Gastrocnemius medialis (tissue), 4 donors: ENCODE measurements at regions not wholly inside any gene's neighbourhood (a gene's known extent, or its start where the extent isn't known, plus 50 kb on each side); places are given as distances from the start of the nearest gene placed in this dataset.

ENCODE experiments used
- ATAC-seq, 2 donors: fragments of 150-250 bp; one replicate each; pipeline ENCODE4 v1.9.1; 2016
- DNase-seq, 2 donors: peaks; one replicate each; pipeline ENCODE4 v3.0.0-alpha.2; 2019
- H3K27ac ChIP-seq, 4 donors: fragments of 200-600 bp; sonication (generic); 1 replicate in 1 of 4; 2 replicates in 3 of 4; pipeline ENCODE4 v1.5.1; 2016 to 2018; ENCODE audit warnings: mild to moderate bottlenecking in 2 of 4, moderate library complexity in 1 of 4
- H3K27me3 ChIP-seq, 3 donors: fragments of 200-600 bp; sonication (generic) in 2 of 3; 1 replicate in 1 of 3; 2 replicates in 2 of 3; pipeline versions ENCODE4 v1.5.1 to v1.6.0; 2016 to 2019; ENCODE audit warnings: mild to moderate bottlenecking in 1 of 3, moderate library complexity in 1 of 3
- H3K36me3 ChIP-seq, 2 donors: fragments of 200-600 bp; sonication (generic) in 1 of 2; one replicate each; pipeline ENCODE4 v1.5.1; 2017 to 2018
- H3K4me1 ChIP-seq, 2 donors: fragments of 200-600 bp; sonication (generic) in 1 of 2; one replicate each; pipeline ENCODE4 v1.5.1; 2016 to 2017; ENCODE audit warnings: mild to moderate bottlenecking in 2 of 2
- H3K4me3 ChIP-seq, 4 donors: fragments of 200-600 bp; sonication (generic) in 3 of 4; 1 replicate in 1 of 4; 2 replicates in 3 of 4; pipeline ENCODE4 v1.5.1; 2016 to 2019; ENCODE audit warnings: mild to moderate bottlenecking in 2 of 4
- H3K9me3 ChIP-seq, 3 donors: fragments of 200-600 bp; sonication (generic) in 2 of 3; 1 replicate in 1 of 3; 2 replicates in 2 of 3; pipeline ENCODE4 v1.5.1; 2016 to 2019
- POLR2A ChIP-seq, 2 donors: fragments of 450-650 bp; IDR thresholded peaks; one replicate each; pipeline ENCODE4 v1.6.1; 2017; ENCODE audit warnings: antibody characterized with exemption in 2 of 2, mild to moderate bottlenecking in 2 of 2, moderate library complexity in 2 of 2
- in situ Hi-C, 4 donors: fragments of 200-750 bp; cut with MboI; loops; one replicate each; pipeline versions ENCODE4 v1.15.0 to v1.8.0; 2017; ENCODE audit warnings: low sequenced_read_pairs in 4 of 4
- intact Hi-C: fragments of 100-400 bp; cut with DNase I; formaldehyde crosslinking; loops from one replicate; pipeline ENCODE4 v1.15.1; 2023; ENCODE audit warnings: low total_unique reads
- TF ChIP-seq, protein P1 (sequence below), 5 experiments: fragments of 450-650 bp in 3 of 5; fragments of 200-600 bp in 2 of 5; sonication (generic) in 2 of 5; IDR thresholded peaks in 4 of 5; conservative IDR thresholded peaks in 1 of 5; 1 replicate in 4 of 5; 2 replicates in 1 of 5; pipeline ENCODE4 v1.5.1; 2016 to 2019; ENCODE audit warnings: antibody characterized with exemption in 5 of 5, mild to moderate bottlenecking in 3 of 5, moderate library complexity in 3 of 5

DNA sequence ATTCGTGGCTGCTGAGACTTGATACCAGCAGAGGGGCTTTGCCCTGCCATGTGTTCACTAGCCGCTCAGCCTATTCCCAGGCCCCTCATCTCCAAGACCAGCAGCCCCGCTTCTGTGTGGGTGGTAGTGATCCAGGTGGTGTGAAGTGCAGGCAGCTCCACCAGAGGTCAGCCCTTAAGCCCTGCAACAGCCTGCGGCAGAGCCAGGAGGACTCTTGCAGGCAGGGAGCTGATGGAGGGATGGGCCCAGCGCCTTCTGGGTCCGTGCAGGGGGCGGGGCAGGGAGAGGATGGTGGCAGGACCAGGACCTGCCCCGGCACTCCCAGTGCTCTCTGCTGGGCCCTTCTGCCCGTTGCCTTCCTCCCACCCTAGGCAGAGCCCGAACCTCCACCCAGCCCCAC lies 162.0 kb downstream of the SH3BP4 start:
- intact Hi-C loops (no loop called here), in situ Hi-C loops (no loop called here)
- ATAC-seq (no peak), DNase-seq (no peak)
- no peaks in the 10 kb centered on the region for H3K9me3 ChIP-seq
- no peak overlapping the region for H3K27ac ChIP-seq
- no peak overlapping the region for H3K4me3 ChIP-seq
- peaks cover 0 to 3% of the 10 kb centered on the region in 2 donors for H3K4me1 ChIP-seq
- H3K36me3 ChIP-seq: no peaks in the 10 kb centered on the region
- no peak for TF ChIP-seq POLR2A (IDR thresholded peaks at IDR 0.05)
- TF ChIP-seq, protein P1, sequence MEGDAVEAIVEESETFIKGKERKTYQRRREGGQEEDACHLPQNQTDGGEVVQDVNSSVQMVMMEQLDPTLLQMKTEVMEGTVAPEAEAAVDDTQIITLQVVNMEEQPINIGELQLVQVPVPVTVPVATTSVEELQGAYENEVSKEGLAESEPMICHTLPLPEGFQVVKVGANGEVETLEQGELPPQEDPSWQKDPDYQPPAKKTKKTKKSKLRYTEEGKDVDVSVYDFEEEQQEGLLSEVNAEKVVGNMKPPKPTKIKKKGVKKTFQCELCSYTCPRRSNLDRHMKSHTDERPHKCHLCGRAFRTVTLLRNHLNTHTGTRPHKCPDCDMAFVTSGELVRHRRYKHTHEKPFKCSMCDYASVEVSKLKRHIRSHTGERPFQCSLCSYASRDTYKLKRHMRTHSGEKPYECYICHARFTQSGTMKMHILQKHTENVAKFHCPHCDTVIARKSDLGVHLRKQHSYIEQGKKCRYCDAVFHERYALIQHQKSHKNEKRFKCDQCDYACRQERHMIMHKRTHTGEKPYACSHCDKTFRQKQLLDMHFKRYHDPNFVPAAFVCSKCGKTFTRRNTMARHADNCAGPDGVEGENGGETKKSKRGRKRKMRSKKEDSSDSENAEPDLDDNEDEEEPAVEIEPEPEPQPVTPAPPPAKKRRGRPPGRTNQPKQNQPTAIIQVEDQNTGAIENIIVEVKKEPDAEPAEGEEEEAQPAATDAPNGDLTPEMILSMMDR (IDR thresholded peaks at IDR 0.05 in 4 of 5, conservative IDR thresholded peaks at IDR 0.05 in 1 of 5): no peak
- no peaks in the 10 kb centered on the region for H3K27me3 ChIP-seq

DNA sequence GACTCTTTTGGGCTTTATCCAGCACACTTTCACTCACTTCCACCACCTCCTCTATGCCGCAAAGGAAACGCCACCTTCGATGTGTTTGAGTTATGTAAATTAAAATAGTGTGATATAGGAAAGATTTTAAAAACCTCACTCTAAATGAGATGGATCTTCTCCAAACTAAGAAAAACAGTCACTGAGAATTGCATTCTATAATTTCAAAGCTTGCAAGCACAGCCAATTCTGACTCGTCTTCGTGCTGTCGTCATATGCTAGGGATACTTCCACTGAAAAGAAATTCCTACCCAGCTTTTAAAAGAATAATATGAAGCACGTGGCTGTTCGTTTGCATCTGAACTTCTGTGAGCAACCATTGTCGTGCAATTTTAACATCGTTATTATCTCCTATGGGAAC lies 162.5 kb downstream of the SH3BP4 start:
- no peaks in the 10 kb centered on the region for H3K36me3 ChIP-seq
- H3K4me3 ChIP-seq: no peak overlapping the region
- no peak for DNase-seq
- no peaks in the 10 kb centered on the region for H3K9me3 ChIP-seq
- TF ChIP-seq, protein P1 (IDR thresholded peaks at IDR 0.05 in 4 of 5, conservative IDR thresholded peaks at IDR 0.05 in 1 of 5): no peak
- TF ChIP-seq POLR2A (IDR thresholded peaks at IDR 0.05): no peak
- no peaks in the 10 kb centered on the region for H3K27me3 ChIP-seq
- no peak for ATAC-seq
- H3K4me1 ChIP-seq: peaks cover 0 to 3% of the 10 kb centered on the region in 2 donors
- H3K27ac ChIP-seq: no peak overlapping the region
- intact Hi-C loops: no loop called here
- in situ Hi-C loops: no loop called here

DNA sequence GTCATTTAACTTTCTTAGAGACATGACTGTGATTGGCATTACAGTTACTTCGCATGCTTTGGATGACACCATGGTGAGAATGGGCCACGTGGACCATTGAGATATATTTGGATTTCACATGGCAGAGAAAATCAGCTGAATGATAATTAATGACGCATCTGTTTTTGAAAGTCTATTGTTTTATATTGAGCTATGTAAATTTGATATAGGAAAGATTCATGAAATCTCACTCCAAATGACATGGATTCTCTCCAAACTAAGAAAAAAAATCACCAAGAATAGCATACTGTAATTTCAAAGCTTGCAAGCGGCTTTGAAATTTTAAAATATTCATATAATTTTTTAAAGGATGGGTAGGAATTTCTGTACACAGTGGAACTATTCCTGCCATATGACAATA lies 163.7 kb downstream of the SH3BP4 start:
- in situ Hi-C loops: loop anchor here in 3 of 4 donors (5.0 kb wide), 1 partner anchor 563 kb away; no protein-coding TSS in a partner anchor

DNA sequence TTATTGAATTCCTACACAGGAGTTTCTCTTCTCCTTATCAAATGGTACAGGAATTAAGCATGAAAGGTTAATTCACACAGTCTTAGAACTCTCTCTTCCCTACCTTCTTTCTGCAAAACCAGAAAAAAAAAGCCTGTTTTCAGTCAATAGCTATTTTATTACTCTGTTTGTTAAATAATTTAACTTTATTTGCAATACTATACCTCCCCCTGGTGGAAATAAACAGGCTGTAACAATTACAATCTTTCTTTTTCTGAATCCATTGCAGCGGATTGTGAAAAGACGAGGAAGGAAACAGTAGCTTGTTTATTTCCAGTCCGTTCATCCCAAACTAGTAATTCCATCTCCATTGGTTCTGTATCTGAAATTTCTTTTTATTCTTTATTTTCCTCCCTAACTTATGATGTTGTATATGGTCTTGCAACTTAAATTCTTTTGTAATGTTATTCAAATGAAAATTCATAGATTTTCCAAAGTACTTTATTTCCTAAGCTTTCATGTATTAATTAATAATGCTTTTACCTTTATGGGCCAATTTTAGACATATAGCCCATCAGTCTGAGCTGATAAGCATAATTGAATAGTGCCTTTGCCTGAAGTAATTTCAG lies 165.2 kb downstream of the SH3BP4 start:
- intact Hi-C loops (loop anchor here (1.0 kb wide), 1 partner anchor 567 kb away; no protein-coding TSS in a partner anchor), in situ Hi-C loops (loop anchor here in 3 of 4 donors (5.0 kb wide), 1 partner anchor 565 kb away; no protein-coding TSS in a partner anchor)
- H3K36me3 ChIP-seq: no peaks in the 10 kb centered on the region
- H3K27ac ChIP-seq: no peak overlapping the region
- ATAC-seq (no peak), DNase-seq (no peak)
- peaks cover 0 to 7% (median 0%) of the 10 kb centered on the region in 3 donors for H3K9me3 ChIP-seq
- TF ChIP-seq POLR2A (IDR thresholded peaks at IDR 0.05): no peak
- TF ChIP-seq, protein P1 (IDR thresholded peaks at IDR 0.05 in 4 of 5, conservative IDR thresholded peaks at IDR 0.05 in 1 of 5): peak; percentile 51 to 66 (median 55)
- H3K4me1 ChIP-seq: peaks cover 0 to 3% of the 10 kb centered on the region in 2 donors
- no peak overlapping the region for H3K4me3 ChIP-seq
- no peaks in the 10 kb centered on the region for H3K27me3 ChIP-seq

More for the DNA sequence above, 163.7 kb downstream of the SH3BP4 start:
- ATAC-seq: no peak
- intact Hi-C loops: no loop called here
- Histone ChIP-seq H3K4me1 (peaks cover 0 to 3% of the 10 kb centered on the region in 2 donors), H3K9me3 (peaks cover 0 to 7% (median 0%) of the 10 kb centered on the region in 3 donors), H3K4me3 (no peak overlapping the region), H3K36me3 (no peaks in the 10 kb centered on the region), H3K27me3 (no peaks in the 10 kb centered on the region), H3K27ac (no peak overlapping the region)
- no peak for DNase-seq
- TF ChIP-seq, protein P1 (IDR thresholded peaks at IDR 0.05 in 4 of 5, conservative IDR thresholded peaks at IDR 0.05 in 1 of 5): no peak
- no peak for TF ChIP-seq POLR2A (IDR thresholded peaks at IDR 0.05)
